Fibroblast of skin of left quadriceps (primary cell): ENCODE measurements at regions not wholly inside any gene's neighbourhood (a gene's known extent, or its start where the extent isn't known, plus 50 kb on each side); places are given as distances from the start of the nearest gene placed in this dataset.
"Not testable (repeated sequence)": the region's sequence is repeated elsewhere in the genome, so short reads cannot be mapped to it uniquely, and the experiment has no call there.

Source experiments
- DNase-seq, 2 experiments: peaks; one replicate each; pipeline ENCODE4 v3.0.0-alpha.2; 2013; ENCODE audit warnings: low read depth in 2 of 2

- DNase-seq = no peak
Measured at GRCh38 chr12:42030588-42030987, 114.1 kb downstream of the GXYLT1 start.

DNA sequence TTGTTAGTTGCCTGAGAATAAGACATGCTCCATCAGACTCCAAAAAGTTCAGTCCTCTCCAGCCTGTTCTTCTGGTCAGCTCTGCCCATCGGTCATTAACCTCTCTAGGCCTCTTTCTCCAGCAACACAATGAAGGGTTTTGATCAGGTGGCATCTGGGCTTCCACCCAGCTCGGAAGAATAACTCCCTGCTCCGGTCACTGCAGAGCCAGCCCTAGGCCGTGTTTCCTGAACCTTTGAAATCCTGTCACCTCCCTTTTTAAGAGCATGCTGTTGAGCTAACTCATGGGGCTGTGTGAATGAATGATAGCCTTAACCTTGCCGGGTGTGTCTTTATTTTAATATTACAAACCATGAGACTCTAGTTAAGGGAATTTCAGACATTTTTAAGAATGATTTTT is 117.1 kb downstream of the GXYLT1 start:
- no peak for DNase-seq

DNA sequence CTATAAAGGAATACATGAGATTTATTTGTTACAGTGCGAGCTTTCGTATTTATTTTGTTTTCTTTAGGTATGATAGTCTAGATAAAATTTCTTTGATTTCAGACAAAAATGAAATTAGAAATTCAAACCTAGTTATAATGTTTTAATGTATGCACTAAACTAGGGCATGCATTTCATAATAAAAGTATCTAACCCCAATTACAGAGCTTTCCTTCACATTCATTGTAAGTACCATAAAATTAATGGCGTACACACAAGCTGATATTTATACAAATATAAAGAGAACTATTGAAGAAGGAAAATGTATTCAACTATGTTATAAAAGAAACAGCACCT is 120.2 kb downstream of the GXYLT1 start:
- no peak for DNase-seq

DNA sequence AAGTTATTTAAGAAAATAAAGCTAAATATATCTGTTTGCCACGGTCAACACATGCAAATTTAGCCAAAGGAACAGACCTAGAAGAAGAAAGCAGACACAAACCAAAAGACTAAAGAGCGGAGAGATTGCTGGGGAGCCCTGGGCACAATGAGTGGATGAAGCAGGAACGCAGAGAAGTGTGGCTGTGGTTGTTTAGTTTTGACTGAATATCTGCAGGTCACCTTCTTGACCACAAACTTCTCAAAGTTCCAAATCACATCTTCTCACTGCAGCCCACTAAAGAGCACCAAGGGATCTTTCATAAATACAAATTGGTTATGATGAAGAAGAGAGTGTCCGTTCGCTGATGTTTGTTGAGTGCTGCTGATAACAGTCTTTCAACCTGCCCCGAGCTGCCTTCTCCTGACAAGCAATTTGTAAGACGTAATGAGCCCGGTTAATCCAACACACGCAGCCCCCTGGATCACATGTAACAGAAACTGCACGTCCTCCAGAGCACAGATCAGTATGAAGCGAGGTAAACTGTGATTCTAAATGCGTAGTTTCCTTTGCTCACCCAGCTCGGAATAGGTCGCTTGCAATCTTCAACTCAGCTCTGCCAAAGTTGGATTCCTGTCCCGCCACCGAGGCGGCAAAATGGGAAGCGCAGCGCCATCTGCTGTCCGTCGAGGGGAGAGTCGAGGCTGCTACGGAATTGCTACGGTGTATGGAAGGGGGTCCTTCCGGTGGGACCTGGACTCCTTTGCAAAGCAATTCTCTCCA is 120.8 kb downstream of the GXYLT1 start:
- peak; percentile 46 for DNase-seq

GRCh38 chr12:42021937-42022336 is 122.7 kb downstream of the GXYLT1 start:
- DNase-seq = not testable (repeated sequence)

DNA sequence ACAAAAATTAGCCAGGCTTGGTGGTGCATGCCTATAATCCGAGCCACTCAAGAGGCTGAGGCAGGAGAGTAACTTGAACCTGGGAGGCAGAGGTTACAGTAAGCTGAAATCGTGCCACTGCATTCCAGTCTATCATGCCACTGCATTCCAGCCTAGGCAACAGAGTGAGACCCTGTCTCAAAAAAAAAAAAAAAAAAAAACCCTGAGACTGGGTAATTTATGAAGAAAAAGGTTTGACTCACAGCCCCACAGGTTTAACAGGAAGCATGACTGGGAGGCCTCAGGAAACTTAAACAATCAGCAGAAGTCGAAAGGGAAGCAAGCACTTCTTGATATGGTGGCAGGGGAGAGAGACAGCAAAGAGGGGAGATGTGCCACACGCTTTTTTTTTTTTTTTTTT is 123.2 kb downstream of the GXYLT1 start:
- DNase-seq = no peak

DNA sequence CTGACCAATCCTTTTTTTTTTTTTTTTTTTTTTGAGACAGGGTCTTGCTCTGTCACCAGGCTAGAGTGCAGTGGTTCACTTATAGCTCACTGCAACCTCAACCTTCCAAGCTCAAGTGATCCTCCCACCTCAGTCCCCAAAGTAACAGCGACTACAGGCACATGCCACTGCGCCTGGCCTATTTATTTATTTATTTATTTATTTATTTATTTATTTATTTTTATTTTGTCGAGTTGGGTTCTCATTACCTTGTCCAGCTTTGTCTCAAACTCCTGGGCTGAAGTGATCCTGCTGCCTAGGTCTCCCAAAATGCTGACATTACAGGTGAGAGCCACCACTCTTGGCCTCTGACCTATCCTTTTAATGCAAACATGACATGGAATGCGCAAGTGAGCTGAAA is 124.4 kb downstream of the GXYLT1 start:
- DNase-seq = no peak

- no peak for DNase-seq
Measured at GRCh38 chr12:42019746-42020145, 124.9 kb downstream of the GXYLT1 start.

DNA sequence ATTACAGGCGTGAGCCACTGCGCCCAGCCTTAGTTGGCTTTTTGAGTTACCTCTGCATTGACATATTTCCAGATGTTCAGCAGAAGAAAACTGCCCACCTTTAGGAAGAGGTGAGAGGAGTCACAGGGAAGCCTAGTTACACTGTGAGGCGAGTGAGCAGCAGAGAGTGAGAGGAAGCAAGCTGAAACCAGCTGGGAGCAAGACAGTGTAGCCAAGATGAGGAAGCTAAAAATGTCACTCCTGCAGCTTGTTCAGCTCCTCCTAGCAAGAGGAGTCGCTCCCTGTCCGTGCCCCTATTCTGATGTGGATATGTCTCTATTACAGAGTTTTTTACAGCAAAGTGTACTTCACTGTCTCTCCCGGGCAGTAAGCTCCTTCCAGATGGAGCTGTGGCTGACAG is 127.6 kb downstream of the GXYLT1 start:
- DNase-seq = no peak

DNA sequence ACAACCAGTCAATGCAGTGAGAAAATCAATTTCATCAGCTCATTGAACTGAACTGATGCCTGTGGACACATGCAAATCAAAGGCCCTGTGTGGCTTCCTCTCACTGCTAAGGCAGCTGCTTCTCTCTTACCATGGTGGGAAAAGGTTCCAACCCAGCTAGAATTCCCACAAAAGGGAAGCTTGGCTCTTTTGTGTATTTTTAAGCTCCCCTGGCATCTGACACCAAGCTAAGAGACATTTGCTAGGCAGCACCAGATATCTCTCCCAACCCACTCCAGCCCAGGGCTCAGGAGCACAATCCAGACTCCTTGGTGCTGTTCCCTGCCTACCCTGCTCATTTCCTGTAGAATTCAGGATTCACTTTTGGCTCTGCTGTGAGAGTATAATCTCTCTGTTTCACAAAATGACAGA is 129.6 kb downstream of the GXYLT1 start:
- no peak for DNase-seq

- DNase-seq = not testable (repeated sequence)
Measured at GRCh38 chr12:42012501-42012900, 132.2 kb downstream of the GXYLT1 start.

DNA sequence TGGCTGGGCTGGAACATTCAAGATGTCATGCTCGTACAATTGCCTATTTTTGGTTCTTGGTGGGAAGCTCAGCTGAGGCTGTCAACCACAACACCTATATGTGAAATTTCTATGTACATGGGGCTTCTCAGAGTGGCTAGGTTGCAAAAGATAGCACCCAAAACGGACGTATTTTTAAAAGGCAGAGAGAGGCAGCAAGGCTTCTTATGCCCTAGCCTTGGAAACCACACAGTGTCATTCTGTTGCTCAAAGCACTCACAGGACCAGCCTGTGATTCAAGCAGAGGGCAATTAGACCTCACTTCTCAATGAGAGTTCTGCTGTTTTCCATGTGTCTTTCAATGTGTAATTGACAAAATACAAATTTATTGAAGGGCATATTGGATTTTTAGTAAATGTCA is 134.0 kb downstream of the GXYLT1 start:
- no peak for DNase-seq

- DNase-seq = no peak
Measured at GRCh38 chr12:42010257-42010656, 134.4 kb downstream of the GXYLT1 start.

GRCh38 chr12:42008996-42009395 is 135.7 kb downstream of the GXYLT1 start:
- DNase-seq = no peak

DNA sequence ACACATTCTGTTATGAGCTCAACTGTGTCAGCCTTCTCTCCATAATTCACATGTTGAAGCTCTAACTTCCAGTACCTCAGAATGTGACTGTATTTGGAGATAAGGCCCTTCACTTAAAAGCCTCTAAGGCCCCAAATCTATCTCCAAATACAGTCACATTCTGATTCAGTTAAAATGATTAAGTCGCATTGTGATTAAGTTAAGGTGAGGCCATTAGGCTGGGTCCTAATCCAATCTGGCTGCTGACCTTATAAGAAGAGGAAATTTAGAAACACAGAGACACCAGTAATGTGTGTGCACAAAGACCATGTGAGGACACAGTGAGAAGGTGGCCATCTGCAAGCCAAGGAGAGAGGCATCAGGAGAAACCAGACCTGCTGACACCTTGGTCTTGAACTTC is 141.6 kb downstream of the GXYLT1 start:
- no peak for DNase-seq

DNA sequence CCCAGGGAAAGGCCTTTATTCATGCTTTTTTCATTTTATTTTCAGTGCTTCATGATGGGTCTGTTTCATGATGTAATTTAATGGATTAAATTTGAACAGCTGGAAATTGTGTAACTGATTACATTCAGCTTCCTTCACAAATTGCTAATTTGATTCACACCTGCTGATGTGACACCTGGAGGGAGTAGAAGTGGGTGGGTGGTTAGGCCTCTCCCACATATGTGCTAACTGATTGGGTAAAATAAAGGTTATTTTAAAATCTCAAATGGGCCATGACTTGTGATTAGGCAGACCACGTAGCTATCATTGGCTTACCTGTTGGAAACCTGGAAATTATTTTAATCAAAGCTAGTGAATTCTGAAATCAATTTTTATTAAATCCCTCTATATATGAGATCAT is 142.1 kb downstream of the GXYLT1 start:
- no peak for DNase-seq

DNA sequence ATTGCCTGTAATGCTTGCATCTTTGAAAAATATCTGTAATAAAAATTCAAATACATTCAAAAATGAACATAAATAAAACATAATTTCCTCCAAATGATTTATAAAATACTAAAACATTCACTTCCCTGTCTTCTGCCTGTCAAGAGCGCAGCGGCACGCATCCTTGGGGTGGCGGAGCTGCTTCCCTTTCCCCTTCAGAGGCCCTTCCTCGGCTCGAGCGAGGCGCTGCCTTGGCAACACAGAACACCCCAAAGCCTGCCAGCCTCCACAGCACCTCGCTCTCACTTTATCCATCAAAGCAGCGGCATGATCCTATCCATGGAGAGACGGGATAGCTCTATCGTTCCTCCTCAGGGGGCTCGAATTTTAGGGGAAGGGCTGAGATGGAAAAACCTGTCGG is 146.2 kb downstream of the GXYLT1 start:
- no peak for DNase-seq

- no peak for DNase-seq
Measured at GRCh38 chr12:41993283-41993682, 151.4 kb downstream of the GXYLT1 start.

GRCh38 chr12:41992692-41993215 is 151.9 kb downstream of the GXYLT1 start:
- DNase-seq = no peak

GRCh38 chr12:41992022-41992421 is 152.7 kb downstream of the GXYLT1 start:
- DNase-seq = no peak

DNA sequence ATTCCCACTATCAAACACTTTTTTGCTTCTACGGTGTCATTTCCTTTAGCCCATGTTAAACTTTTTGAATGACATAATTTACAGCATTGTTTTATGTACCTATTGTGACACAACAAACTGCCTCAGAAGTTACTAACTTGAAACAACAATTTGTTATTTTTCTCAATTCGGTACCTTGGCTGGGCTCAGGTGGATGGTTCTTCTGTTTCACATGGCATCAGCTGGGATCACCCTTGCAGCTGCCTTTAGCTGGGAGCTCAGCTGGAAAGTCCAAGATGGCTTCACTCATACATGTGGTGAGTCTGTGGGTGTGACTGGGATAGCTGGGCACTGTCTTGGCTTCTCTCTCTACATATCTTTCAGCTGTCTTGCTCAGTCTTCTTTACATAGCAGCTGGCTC is 156.0 kb downstream of the GXYLT1 start:
- no peak for DNase-seq

- DNase-seq = not testable (repeated sequence)
Measured at GRCh38 chr12:41986513-41986912, 158.2 kb downstream of the GXYLT1 start.

GRCh38 chr12:41983856-41984255 is 160.8 kb downstream of the GXYLT1 start:
- no peak for DNase-seq

DNA sequence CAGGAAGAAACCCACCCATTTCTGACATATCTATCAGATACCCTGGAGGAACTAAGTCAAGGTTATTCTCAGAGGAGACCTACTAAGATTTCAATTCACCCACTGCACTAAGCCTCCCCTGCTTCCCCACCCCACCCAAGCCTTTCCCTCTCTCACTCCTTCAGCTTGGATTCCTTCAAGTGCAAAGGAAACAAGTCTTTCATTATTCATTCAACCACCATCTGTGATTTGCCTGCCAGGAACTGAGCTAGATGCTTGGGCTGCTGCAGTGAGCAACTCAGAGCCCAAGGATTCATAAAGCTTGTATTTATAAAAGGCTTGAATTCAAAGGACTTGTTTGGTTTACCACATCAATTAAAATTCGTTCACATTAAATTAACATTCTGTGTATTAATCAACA is 161.3 kb downstream of the GXYLT1 start:
- DNase-seq = no peak
